Neural cell (in vitro differentiated cells): ENCODE measurements at regions not wholly inside any gene's neighbourhood (a gene's known extent, or its start where the extent isn't known, plus 50 kb on each side); places are given as distances from the start of the nearest gene placed in this dataset.

Experiments
- H2AFZ ChIP-seq: fragments of 200-600, 300-800 bp; sonication (generic), shearing (Covaris generic); 2 replicates; pipeline ENCODE4 v1.6.0; 2014; ENCODE audit warnings: low read depth, mild to moderate bottlenecking, antibody characterized with exemption, low read length, moderate library complexity
- H3F3A ChIP-seq: fragments of 200-600 bp; shearing (Covaris generic); 2 replicates; pipeline ENCODE4 v1.6.1; 2016; ENCODE audit warnings: mild to moderate bottlenecking, moderate library complexity, mixed read lengths, antibody characterized with exemption, low read length; ENCODE audit not compliant: insufficient read depth, poor library complexity, severe bottlenecking
- H3K27ac ChIP-seq: fragments of 200-600, 300-800 bp; sonication (generic), shearing (Covaris generic); 2 replicates; pipeline ENCODE4 v1.5.1; 2014; ENCODE audit warnings: mild to moderate bottlenecking, low read length, moderate library complexity
- H3K27me3 ChIP-seq: fragments of 300-800, 200-600 bp; sonication (generic), shearing (Covaris generic); 2 replicates; pipeline ENCODE4 v1.6.0; 2014; ENCODE audit warnings: mild to moderate bottlenecking, low read depth, low read length, moderate library complexity; ENCODE audit not compliant: insufficient read depth
- H3K36me3 ChIP-seq: fragments of 300-800, 200-600 bp; sonication (generic), shearing (Covaris generic); 2 replicates; pipeline ENCODE4 v1.5.1; 2014; ENCODE audit warnings: mild to moderate bottlenecking, antibody characterized with exemption, low read length, moderate library complexity; ENCODE audit not compliant: insufficient read depth
- H3K4me2 ChIP-seq: fragments of 300-800, 200-600 bp; sonication (generic), shearing (Covaris generic); 2 replicates; pipeline ENCODE4 v1.6.0; 2014; ENCODE audit warnings: mild to moderate bottlenecking, low read length
- H3K4me3 ChIP-seq: fragments of 300-800, 200-600 bp; sonication (generic), shearing (Covaris generic); 2 replicates; pipeline ENCODE4 v1.5.1; 2014; ENCODE audit warnings: mild to moderate bottlenecking, low read length, moderate library complexity
- H3K79me2 ChIP-seq: fragments of 200-600 bp; shearing (Covaris generic); replicated peaks from 2 replicates; pipeline ENCODE4 v1.6.0; 2014; ENCODE audit warnings: mild to moderate bottlenecking, low read length, moderate library complexity; ENCODE audit not compliant: insufficient read depth
- H3K9ac ChIP-seq: fragments of 300-800, 200-600 bp; sonication (generic), shearing (Covaris generic); 2 replicates; pipeline ENCODE4 v1.6.1; 2016; ENCODE audit warnings: mild to moderate bottlenecking, low read length, mixed read lengths
- H3K9me2 ChIP-seq: fragments of 200-600 bp; shearing (Covaris generic); 2 replicates; pipeline ENCODE4 v1.6.1; 2016; ENCODE audit warnings: mild to moderate bottlenecking, low read length, mixed read lengths; ENCODE audit not compliant: insufficient read depth
- H3K9me3 ChIP-seq: fragments of 200-600, 300-800 bp; sonication (generic), shearing (Covaris generic); 2 replicates; pipeline ENCODE4 v1.6.1; 2016; ENCODE audit warnings: mild to moderate bottlenecking, mixed run types, low read length, moderate library complexity, mixed read lengths
- H4K20me1 ChIP-seq: fragments of 200-600 bp; shearing (Covaris generic); 2 replicates; pipeline ENCODE4 v1.6.1; 2016; ENCODE audit warnings: mild to moderate bottlenecking, mixed run types; ENCODE audit not compliant: insufficient read depth
- CTCF ChIP-seq: fragments of 450-650 bp; IDR thresholded peaks from 2 replicates; pipeline ENCODE4 v1.5.1; 2014; ENCODE audit warnings: antibody characterized with exemption, mild to moderate bottlenecking, moderate library complexity; ENCODE audit not compliant: poor library complexity, severe bottlenecking
- EP300 ChIP-seq: fragments of 450-650 bp; conservative IDR thresholded peaks from 2 replicates; pipeline ENCODE4 v1.6.1; 2014; ENCODE audit warnings: antibody characterized with exemption, mild to moderate bottlenecking, moderate library complexity; ENCODE audit not compliant: poor library complexity, severe bottlenecking
- EZH2 ChIP-seq: fragments of 200-600, 300-800 bp; shearing (Covaris generic), sonication (generic); IDR thresholded peaks from 2 replicates; pipeline ENCODE4 v1.6.1; 2014; ENCODE audit warnings: antibody characterized with exemption, low read length, borderline replicate concordance, mild to moderate bottlenecking; ENCODE audit not compliant: insufficient read depth, poor library complexity, severe bottlenecking
- MXI1 ChIP-seq: fragments of 450-650 bp; conservative IDR thresholded peaks from 2 replicates; pipeline ENCODE4 v1.6.1; 2014; ENCODE audit warnings: antibody characterized with exemption, mild to moderate bottlenecking; ENCODE audit not compliant: poor library complexity, severe bottlenecking
- POLR2AphosphoS5 ChIP-seq: IDR thresholded peaks from 2 replicates; pipeline ENCODE4 v1.6.1; 2012
- RAD21 ChIP-seq: fragments of 450-650 bp; conservative IDR thresholded peaks from 2 replicates; pipeline ENCODE4 v1.6.1; 2014; ENCODE audit warnings: antibody characterized with exemption, mild to moderate bottlenecking, moderate library complexity
- REST ChIP-seq: IDR thresholded peaks from 2 replicates; pipeline ENCODE4 v1.6.1; 2012; ENCODE audit warnings: borderline replicate concordance
- TAF1 ChIP-seq: IDR thresholded peaks from 2 replicates; pipeline ENCODE4 v1.6.1; 2012; ENCODE audit warnings: low read depth

GRCh38 chr4:156578005-156578404 lies 393.6 kb downstream of the PDGFC start:
- Histone ChIP-seq H3K27me3 (no peaks in the 10 kb centered on the region), H3K9me2 (no peaks in the 10 kb centered on the region), H3K9ac (no peak overlapping the region)

GRCh38 chr4:156576946-156577345 lies 394.7 kb downstream of the PDGFC start:
- Histone ChIP-seq H3K9me2 (no peaks in the 10 kb centered on the region), H3K4me3 (no peak overlapping the region), H3K27ac (no peak overlapping the region), H3K79me2 (no peaks in the 10 kb centered on the region), H3K4me2 (no peak overlapping the region), H3K9me3 (no peaks in the 10 kb centered on the region), H3K36me3 (no peaks in the 10 kb centered on the region), H3F3A (no peaks in the 10 kb centered on the region), H2AFZ (no peak overlapping the region), H4K20me1 (no peaks in the 10 kb centered on the region), H3K27me3 (no peaks in the 10 kb centered on the region), H3K9ac (no peak overlapping the region)
- TF ChIP-seq REST (no peak), RAD21 (no peak), EP300 (no peak), EZH2 (no peak), MXI1 (no peak)

More at GRCh38 chr4:156578005-156578404, 393.6 kb downstream of the PDGFC start:
- no peak overlapping the region for H2AFZ ChIP-seq
- no peaks in the 10 kb centered on the region for H4K20me1 ChIP-seq
- H3K4me3 ChIP-seq: no peak overlapping the region
- H3K4me2 ChIP-seq: no peak overlapping the region
- H3K79me2 ChIP-seq: no peaks in the 10 kb centered on the region
- no peaks in the 10 kb centered on the region for H3K36me3 ChIP-seq
- H3K9me3 ChIP-seq: no peaks in the 10 kb centered on the region
- TF ChIP-seq RAD21 (no peak), CTCF (no peak), MXI1 (no peak), TAF1 (no peak), POLR2AphosphoS5 (no peak), EZH2 (no peak), REST (no peak), EP300 (no peak)
- no peaks in the 10 kb centered on the region for H3F3A ChIP-seq
- H3K27ac ChIP-seq: no peak overlapping the region
